Activated T-cell treated with anti-CD3 and anti-CD28 coated beads, Interleukin-2, amount 50 U/mL, for 48 hours (primary cell): ENCODE measurements at regions not wholly inside any gene's neighbourhood (a gene's known extent, or its start where the extent isn't known, plus 50 kb on each side); places are given as distances from the start of the nearest gene placed in this dataset.
A peak's percentile ranks its signal among the peaks of the same experiment; 100 is the strongest.

Experiments used
- DNase-seq, 2 experiments: peaks; one replicate each; pipeline ENCODE4 v3.0.0-alpha.2; 2020

DNA sequence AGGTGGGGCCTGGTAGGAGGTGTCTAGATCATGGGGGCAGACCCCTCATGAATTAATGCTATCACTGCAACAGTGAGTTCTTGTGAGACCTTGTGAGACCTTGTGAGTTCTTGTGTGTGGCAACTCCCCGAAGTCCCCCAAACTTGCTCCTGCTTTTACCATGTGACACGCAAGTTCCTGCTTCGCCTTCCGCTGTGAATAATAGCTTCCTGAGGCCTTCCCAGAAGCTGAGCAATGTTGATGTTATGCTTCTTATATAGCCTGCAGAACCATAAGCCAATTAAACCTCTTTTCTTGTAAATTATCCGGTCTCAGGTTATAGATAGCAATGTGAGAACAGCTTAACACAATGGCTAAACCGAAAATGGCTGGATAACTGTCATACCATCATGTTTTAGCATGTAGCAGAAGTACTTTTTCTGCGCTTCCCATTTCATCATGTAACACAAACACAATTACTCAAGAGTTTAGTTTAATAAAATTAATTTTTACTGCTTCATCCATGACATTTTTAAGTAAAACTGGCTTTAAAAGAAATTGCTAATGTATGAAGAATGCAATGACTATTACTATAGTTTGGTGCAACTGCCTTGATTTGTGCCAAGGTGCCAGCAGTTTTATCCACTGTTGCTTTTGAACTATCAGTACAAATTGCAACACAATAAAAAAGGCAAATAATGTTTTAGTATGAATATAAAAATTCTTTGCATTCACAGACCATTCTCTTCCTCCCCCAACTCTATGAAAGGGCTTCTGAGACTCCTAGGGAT lies 87.7 kb upstream of the TMEM168 start:
- no peak for DNase-seq

- no peak for DNase-seq
Measured at GRCh38 chr7:112876877-112877276, 86.7 kb upstream of the TMEM168 start.

GRCh38 chr7:112874909-112875308 lies 84.7 kb upstream of the TMEM168 start:
- no peak for DNase-seq

- no peak for DNase-seq
Measured at GRCh38 chr7:112873831-112874553, 83.8 kb upstream of the TMEM168 start.

- peak; percentile 63 to 71 for DNase-seq
Measured at GRCh38 chr7:112869111-112869774, 79.0 kb upstream of the TMEM168 start.

GRCh38 chr7:112868609-112869008 lies 78.4 kb upstream of the TMEM168 start:
- no peak for DNase-seq

DNA sequence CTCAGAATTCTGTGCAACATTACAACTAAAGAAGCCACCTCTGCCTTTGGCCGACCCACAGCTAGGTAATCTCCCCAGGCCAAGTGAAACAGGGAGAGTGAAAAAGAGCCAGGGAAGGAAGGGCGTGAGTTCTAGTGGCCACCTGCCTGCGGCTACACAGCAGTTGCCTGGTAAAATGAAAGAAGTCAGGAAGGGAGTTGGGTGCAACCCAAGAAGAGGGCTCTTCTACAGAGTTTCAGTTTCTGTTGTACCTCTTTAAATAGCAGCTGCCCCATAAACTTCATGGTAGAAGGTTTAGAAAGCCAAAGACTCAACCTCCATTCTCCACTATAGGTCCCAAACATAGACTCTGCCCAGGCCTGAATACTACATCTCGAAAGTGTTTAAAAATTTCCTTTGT lies 76.2 kb upstream of the TMEM168 start:
- no peak for DNase-seq

DNA sequence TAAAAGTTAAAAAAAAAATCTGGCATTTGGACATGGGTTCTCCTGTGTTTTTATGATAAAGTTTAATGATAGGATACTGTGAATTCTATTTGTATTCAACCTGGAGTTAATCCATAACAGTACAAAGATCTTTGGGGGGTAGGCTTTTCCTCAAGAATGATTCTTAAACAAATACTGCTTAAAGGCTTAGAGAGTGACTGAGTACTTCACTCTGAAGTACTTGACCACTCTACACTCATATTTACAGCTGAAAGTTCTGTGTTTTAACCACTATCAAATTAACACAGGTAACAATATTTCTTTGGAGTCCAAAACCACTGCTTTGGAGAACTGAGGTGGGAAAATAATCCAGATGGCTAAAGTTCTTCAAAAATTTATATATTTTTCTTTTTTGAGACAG lies 74.2 kb upstream of the TMEM168 start:
- DNase-seq: no peak

GRCh38 chr7:112858838-112859237 lies 68.6 kb upstream of the TMEM168 start:
- no peak for DNase-seq

- no peak for DNase-seq
Measured at GRCh38 chr7:112855227-112855626, 65.0 kb upstream of the TMEM168 start.

GRCh38 chr7:112854169-112854568 lies 64.0 kb upstream of the TMEM168 start:
- no peak for DNase-seq

DNA sequence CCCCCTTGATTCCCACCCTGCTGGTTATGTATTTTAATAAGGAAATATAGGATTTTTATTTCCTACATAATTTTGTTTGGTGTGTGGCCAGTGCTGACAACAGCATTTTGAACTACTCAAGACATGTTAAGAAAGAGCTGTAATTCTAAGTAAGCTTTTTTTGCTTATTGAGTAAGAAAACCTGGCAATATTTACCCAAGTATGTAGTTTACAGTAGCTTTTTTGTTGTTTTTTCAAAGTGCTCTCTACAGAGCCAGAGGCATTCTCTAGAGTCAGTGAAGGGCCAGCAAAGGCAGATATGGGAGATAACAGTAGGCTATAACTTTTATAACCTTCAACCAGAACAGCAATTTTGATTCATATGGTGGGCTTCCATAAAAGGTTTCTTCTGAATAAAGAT lies 63.2 kb upstream of the TMEM168 start:
- DNase-seq: no peak

GRCh38 chr7:112843151-112843550 lies 53.0 kb upstream of the TMEM168 start:
- DNase-seq: no peak
